ENCODE measurements at regions not wholly inside any gene's neighbourhood (a gene's known extent, or its start where the extent isn't known, plus 50 kb on each side); places are given as distances from the start of the nearest gene placed in this dataset.

- DNase-seq (ENCODE audit: low spot score) = no peak
Measured at GRCh38 chr4:136935305-136935704, 597.0 kb downstream of the PCDH18 start.

GRCh38 chr4:136934601-136935000 is 597.7 kb downstream of the PCDH18 start:
- DNase-seq (ENCODE audit: low spot score) = no peak

- no peak for DNase-seq (ENCODE audit: low spot score)
Measured at GRCh38 chr4:136931781-136932180, 600.5 kb downstream of the PCDH18 start.

GRCh38 chr4:136928957-136929411 is 603.3 kb downstream of the PCDH18 start:
- no peak for DNase-seq (ENCODE audit: low spot score)

- no peak for DNase-seq (ENCODE audit: low spot score)
Measured at GRCh38 chr4:136927172-136927571, 605.1 kb downstream of the PCDH18 start.

- no peak for DNase-seq (ENCODE audit: low spot score)
Measured at GRCh38 chr4:136925203-136925602, 607.1 kb downstream of the PCDH18 start.

GRCh38 chr4:136922066-136922465 is 610.2 kb downstream of the PCDH18 start:
- no peak for DNase-seq (ENCODE audit: low spot score)

GRCh38 chr4:136920092-136920881 is 612.0 kb downstream of the PCDH18 start:
- DNase-seq (ENCODE audit: low spot score) = no peak

- DNase-seq (ENCODE audit: low spot score) = no peak
Measured at GRCh38 chr4:136918772-136919171, 613.5 kb downstream of the PCDH18 start.

GRCh38 chr4:136917312-136918110 is 614.8 kb downstream of the PCDH18 start:
- DNase-seq (ENCODE audit: low spot score) = no peak

- DNase-seq (ENCODE audit: low spot score) = no peak
Measured at GRCh38 chr4:136909626-136910025, 622.7 kb downstream of the PCDH18 start.

- DNase-seq (ENCODE audit: low spot score) = no peak
Measured at GRCh38 chr4:136908122-136908521, 624.2 kb downstream of the PCDH18 start.

GRCh38 chr4:136900696-136901095 is 631.6 kb downstream of the PCDH18 start:
- no peak for DNase-seq (ENCODE audit: low spot score)

- no peak for DNase-seq (ENCODE audit: low spot score)
Measured at GRCh38 chr4:136898590-136899248, 633.6 kb downstream of the PCDH18 start.

- DNase-seq (ENCODE audit: low spot score) = no peak
Measured at GRCh38 chr4:136893573-136893972, 638.7 kb downstream of the PCDH18 start.

GRCh38 chr4:136881666-136882065 is 650.6 kb downstream of the PCDH18 start:
- DNase-seq (ENCODE audit: low spot score) = no peak

- DNase-seq (ENCODE audit: low spot score) = no peak
Measured at GRCh38 chr4:136873555-136873954, 658.7 kb downstream of the PCDH18 start.

GRCh38 chr4:136867465-136867864 is 664.8 kb downstream of the PCDH18 start:
- DNase-seq (ENCODE audit: low spot score) = no peak

GRCh38 chr4:136865526-136865925 is 666.8 kb downstream of the PCDH18 start:
- no peak for DNase-seq (ENCODE audit: low spot score)

- DNase-seq (ENCODE audit: low spot score) = no peak
Measured at GRCh38 chr4:136864604-136865185, 667.6 kb downstream of the PCDH18 start.

- no peak for DNase-seq (ENCODE audit: low spot score)
Measured at GRCh38 chr4:136863756-136864155, 668.5 kb downstream of the PCDH18 start.

- no peak for DNase-seq (ENCODE audit: low spot score)
Measured at GRCh38 chr4:136862653-136863052, 669.6 kb downstream of the PCDH18 start.
